IMR-90 (cell line): ENCODE measurements at regions not wholly inside any gene's neighbourhood (a gene's known extent, or its start where the extent isn't known, plus 50 kb on each side); places are given as distances from the start of the nearest gene placed in this dataset.

Experiments
- ATAC-seq: fragments of 200-7000 bp; cut with Tn5 transposase; 2 replicates; pipeline ENCODE4 v1.9.1; 2020; ENCODE audit warnings: low read depth, mild to moderate bottlenecking, moderate library complexity
- BruUV-seq: library from RNA; stranded (reverse); fragments of 400-500 nt; replicated peaks from 2 replicates; lab custom pipeline; 2021; lab: Mats Ljungman, UMichigan
- CTCF ChIA-PET: fragments of 300-600 bp; formaldehyde crosslinking; extraction: SDS; loops from one replicate; lab custom pipeline; 2021; ENCODE audit warnings: antibody characterized with exemption; lab: Yijun Ruan, JAX
- POLR2A ChIA-PET: fragments of 300-600 bp; sonication (Branson Sonifier 250); formaldehyde crosslinking; loops from one replicate; lab custom pipeline; 2022; ENCODE audit warnings: antibody characterized with exemption; ENCODE audit not compliant: unreplicated experiment; lab: Charles Lee
- DNase-seq: peaks from one replicate; pipeline ENCODE4 v3.0.0; 2013
- H2AFZ ChIP-seq: replicated peaks from 2 replicates; pipeline ENCODE3; 2013; ENCODE audit warnings: low read length, mild to moderate bottlenecking; ENCODE audit not compliant: poor library complexity
- H2AK5ac ChIP-seq: 2 replicates; pipeline ENCODE4 v1.6.1; 2013; ENCODE audit warnings: low read depth, low read length, inconsistent platforms
- H2AK9ac ChIP-seq: replicated peaks from 2 replicates; pipeline ENCODE3; 2013; ENCODE audit warnings: mild to moderate bottlenecking, low read depth, low read length, moderate library complexity; ENCODE audit not compliant: poor library complexity
- H2BK120ac ChIP-seq: 2 replicates; pipeline ENCODE4 v1.6.1; 2013; ENCODE audit warnings: low read depth, low read length, inconsistent platforms
- H2BK15ac ChIP-seq: 3 replicates; pipeline ENCODE4 v1.6.1; 2013; ENCODE audit warnings: low read depth, low read length, inconsistent platforms
- H2BK20ac ChIP-seq: 2 replicates; pipeline ENCODE4 v1.6.1; 2013; ENCODE audit warnings: low read depth, mild to moderate bottlenecking, inconsistent platforms, low read length, moderate library complexity
- H2BK5ac ChIP-seq: 2 replicates; pipeline ENCODE4 v1.6.1; 2013; ENCODE audit warnings: mild to moderate bottlenecking, low read depth, low read length, inconsistent platforms; ENCODE audit not compliant: poor library complexity, severe bottlenecking
- H3K14ac ChIP-seq: replicated peaks from 2 replicates; pipeline ENCODE4 v1.6.1; 2013; ENCODE audit warnings: low read depth, low read length, inconsistent platforms
- H3K18ac ChIP-seq: 2 replicates; pipeline ENCODE4 v1.6.1; 2013; ENCODE audit warnings: low read depth, low read length, control low read depth
- H3K23ac ChIP-seq: 2 replicates; pipeline ENCODE4 v1.6.1; 2013; ENCODE audit warnings: low read depth, low read length, inconsistent platforms
- H3K27ac ChIP-seq: 2 replicates; pipeline ENCODE4 v1.5.1; 2013; ENCODE audit warnings: mild to moderate bottlenecking, control low read depth, low read length; ENCODE audit not compliant: insufficient read depth
- H3K27me3 ChIP-seq: 2 replicates; pipeline ENCODE4 v1.6.1; 2013; ENCODE audit warnings: low read length; ENCODE audit not compliant: control insufficient read depth, insufficient read depth
- H3K36me3 ChIP-seq: 2 replicates; pipeline ENCODE4 v1.6.1; 2013; ENCODE audit warnings: low read length, mixed read lengths; ENCODE audit not compliant: control insufficient read depth, insufficient read depth
- H3K4ac ChIP-seq: 2 replicates; pipeline ENCODE4 v1.6.1; 2013; ENCODE audit warnings: low read depth, low read length, inconsistent platforms
- H3K4me1 ChIP-seq: 2 replicates; pipeline ENCODE4 v1.6.1; 2013; ENCODE audit warnings: low read length, mixed read lengths; ENCODE audit not compliant: control insufficient read depth, insufficient read depth
- H3K4me2 ChIP-seq: 2 replicates; pipeline ENCODE4 v1.6.1; 2013; ENCODE audit warnings: low read depth, mild to moderate bottlenecking, control low read depth, low read length, moderate library complexity
- H3K4me3 ChIP-seq: 2 replicates; pipeline ENCODE4 v1.5.1; 2013; ENCODE audit warnings: low read depth, mild to moderate bottlenecking, control low read depth, low read length, moderate library complexity; ENCODE audit not compliant: insufficient read depth
- H3K56ac ChIP-seq: 2 replicates; pipeline ENCODE4 v1.6.1; 2013; ENCODE audit warnings: low read length, inconsistent platforms; ENCODE audit not compliant: insufficient read depth; ENCODE audit errors: extremely low read depth
- H3K79me1 ChIP-seq, 2 experiments: 2 replicates each; pipeline ENCODE4 v1.6.1; 2013; ENCODE audit warnings: low read length in 2 of 2, inconsistent platforms in 1 of 2, low read depth in 1 of 2
- H3K9ac ChIP-seq: 2 replicates; pipeline ENCODE4 v1.6.1; 2013; ENCODE audit warnings: low read depth, low read length, control low read depth
- H3K9me1 ChIP-seq: 2 replicates; pipeline ENCODE4 v1.6.1; 2013; ENCODE audit warnings: low read length, inconsistent platforms; ENCODE audit not compliant: insufficient read depth
- H3K9me3 ChIP-seq: 2 replicates; pipeline ENCODE4 v1.6.1; 2013; ENCODE audit warnings: low read length; ENCODE audit not compliant: control insufficient read depth, insufficient read depth
- H4K20me1 ChIP-seq: 2 replicates; pipeline ENCODE4 v1.6.1; 2013; ENCODE audit warnings: low read length, inconsistent platforms; ENCODE audit not compliant: insufficient read depth
- H4K5ac ChIP-seq: 2 replicates; pipeline ENCODE4 v1.6.1; 2013; ENCODE audit warnings: mild to moderate bottlenecking, low read depth, low read length, control low read depth
- H4K8ac ChIP-seq, 2 experiments: 2 replicates each; pipeline ENCODE4 v1.6.1; 2013; ENCODE audit warnings: low read depth in 2 of 2, low read length in 2 of 2, control low read depth in 1 of 2, inconsistent platforms in 1 of 2
- H4K91ac ChIP-seq: 2 replicates; pipeline ENCODE4 v1.6.1; 2013; ENCODE audit warnings: low read depth, low read length, inconsistent platforms; ENCODE audit not compliant: insufficient read depth
- BHLHE40 ChIP-seq: fragments of 150-350 bp; IDR thresholded peaks from 2 replicates; pipeline ENCODE4 v1.6.1; 2016; ENCODE audit warnings: mild to moderate bottlenecking, low read depth, low read length
- CEBPB ChIP-seq: IDR thresholded peaks from 2 replicates; pipeline ENCODE4 v1.6.1; 2012; ENCODE audit warnings: low read depth, low read length, improper control_type of control experiment
- CHD1 ChIP-seq: IDR thresholded peaks from 2 replicates; pipeline ENCODE4 v1.6.1; 2012; ENCODE audit warnings: low read depth, low read length, improper control_type of control experiment
- FOS ChIP-seq: fragments of 150-350 bp; IDR thresholded peaks from 2 replicates; pipeline ENCODE4 v1.6.1; 2016; ENCODE audit warnings: low read depth, low read length
- MAFK ChIP-seq: IDR thresholded peaks from 2 replicates; pipeline ENCODE4 v1.6.1; 2012; ENCODE audit warnings: low read depth, low read length, improper control_type of control experiment
- MAZ ChIP-seq: IDR thresholded peaks from 2 replicates; pipeline ENCODE4 v1.6.1; 2012; ENCODE audit warnings: low read depth, mild to moderate bottlenecking, low read length, improper control_type of control experiment, moderate library complexity, borderline replicate concordance
- NFE2L2 ChIP-seq: fragments of 150-350 bp; IDR thresholded peaks from 2 replicates; pipeline ENCODE4 v1.6.1; 2016; ENCODE audit warnings: low read depth, mild to moderate bottlenecking, low read length
- POLR2A ChIP-seq: IDR thresholded peaks from 2 replicates; pipeline ENCODE4 v1.6.1; 2012; ENCODE audit warnings: mild to moderate bottlenecking, low read depth, low read length
- RAD21 ChIP-seq: IDR thresholded peaks from 2 replicates; pipeline ENCODE4 v1.6.1; 2012; ENCODE audit warnings: low read length, improper control_type of control experiment
- RCOR1 ChIP-seq: IDR thresholded peaks from 2 replicates; pipeline ENCODE4 v1.6.1; 2012; ENCODE audit warnings: mild to moderate bottlenecking, low read length, improper control_type of control experiment; ENCODE audit not compliant: insufficient replicate concordance
- RFX5 ChIP-seq: IDR thresholded peaks from 2 replicates; pipeline ENCODE4 v1.8.0; 2012; ENCODE audit warnings: low read depth, mild to moderate bottlenecking, low read length, moderate library complexity
- SMC3 ChIP-seq: fragments of 150-350 bp; IDR thresholded peaks from 2 replicates; pipeline ENCODE4 v1.6.1; 2016; ENCODE audit warnings: low read depth, mild to moderate bottlenecking, antibody characterized with exemption, low read length, moderate library complexity
- WGBS, 2 experiments: methylation state at CpG; one replicate each; pipeline versions ENCODE4 v1.1.5 to v1.1.7; 2013; ENCODE audit warnings: missing lambda C conversion rate in 2 of 2; ENCODE audit not compliant: insufficient read length in 1 of 2; ENCODE audit errors: extremely low coverage in 2 of 2; 5-methylcytosine and 5-hydroxymethylcytosine counted together
- dilution Hi-C: fragments of 300-500 bp; cut with HindIII; formaldehyde crosslinking; loops from one replicate; pipeline ENCODE4 v1.14.3; 2018; ENCODE audit warnings: low sequenced_read_pairs; ENCODE audit not compliant: unreplicated experiment
- in situ Hi-C: fragments of 300-500 bp; cut with MboI; formaldehyde crosslinking; loops from 3 replicates; pipeline ENCODE4 v1.14.3; 2019; ENCODE audit warnings: low sequenced_read_pairs, inconsistent platforms, mixed read lengths
- intact Hi-C: fragments of 100-400 bp; cut with micrococcal nuclease; formaldehyde crosslinking; loops from 2 replicates; pipeline ENCODE4 v1.10.0; 2022
- TF ChIP-seq, protein P1 (sequence below): fragments of 150-350 bp; IDR thresholded peaks from 2 replicates; pipeline ENCODE4 v1.6.1; 2016; ENCODE audit warnings: low read depth, mild to moderate bottlenecking, low read length, moderate library complexity, borderline replicate concordance
- TF ChIP-seq, protein P2 (sequence below): conservative IDR thresholded peaks from 2 replicates; pipeline ENCODE4 v1.5.1; 2012; ENCODE audit warnings: mild to moderate bottlenecking, low read depth, low read length, improper control_type of control experiment
- TF ChIP-seq, protein P3 (sequence below): fragments of 150-350 bp; IDR thresholded peaks from 2 replicates; pipeline ENCODE4 v1.6.1; 2017; ENCODE audit warnings: mild to moderate bottlenecking, antibody characterized with exemption, low read length, low read depth

DNA sequence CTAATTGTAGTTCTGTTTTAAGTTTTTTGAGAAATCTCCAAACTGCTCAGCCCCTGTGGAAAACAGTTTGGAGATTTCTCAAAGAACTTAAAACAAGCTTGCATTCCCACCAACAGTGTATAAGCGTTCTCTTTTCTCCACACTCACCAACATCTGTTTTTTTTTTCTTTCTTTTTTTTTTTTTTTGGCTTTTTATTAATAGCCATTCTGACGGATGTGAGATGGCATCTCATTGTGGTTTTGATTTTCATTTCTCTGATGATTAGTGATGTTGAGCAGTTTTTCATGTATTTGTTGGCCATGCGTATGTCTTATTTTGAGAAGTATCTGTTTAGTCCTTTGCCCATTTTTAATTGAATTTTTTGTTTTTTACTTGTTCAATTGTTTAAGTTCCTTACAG lies 73.1 kb upstream of the COL8A1 start:
- no peak for ATAC-seq
- no peak overlapping the region for H2BK20ac ChIP-seq
- no peak overlapping the region for H3K4me3 ChIP-seq
- no peak overlapping the region for H3K56ac ChIP-seq
- H3K4me1 ChIP-seq, result peaks cover 5% of the 10 kb centered on the region; the same call in 1 of the 2 replicates
- H2AFZ ChIP-seq, result no peak overlapping the region
- H3K4me2 ChIP-seq, result no peak overlapping the region
- no peak overlapping the region for H2AK9ac ChIP-seq
- H3K23ac ChIP-seq, result no peak overlapping the region
- no peak overlapping the region for H4K91ac ChIP-seq
- BruUV-seq, result no TSS peak
- no peak overlapping the region for H4K5ac ChIP-seq
- ChIA-PET POLR2A (no interaction called here), CTCF (interaction anchor here (0.6 kb wide), 1 partner anchor 45 kb away, joined by 4 read pairs; no protein-coding TSS in a partner anchor)
- in situ Hi-C loops, result no loop called here
- H4K8ac ChIP-seq, result no peak overlapping the region
- no peak overlapping the region for H3K14ac ChIP-seq
- no peak overlapping the region for H2BK5ac ChIP-seq
- no peak overlapping the region for H2BK15ac ChIP-seq
- H3K18ac ChIP-seq, result no peak overlapping the region
- no peaks in the 10 kb centered on the region for H3K9me3 ChIP-seq
- no peak overlapping the region for H3K9ac ChIP-seq
- H2BK120ac ChIP-seq, result no peak overlapping the region
- DNase-seq, result no peak
- intact Hi-C loops, result no loop called here
- no CpG with 5 or more reads among the region's 3 CpGs for WGBS, 2 experiments
- dilution Hi-C loops, result no loop called here
- no peak overlapping the region for H3K27ac ChIP-seq
- TF ChIP-seq NFE2L2, result no peak
- no peak for TF ChIP-seq RAD21
- TF ChIP-seq POLR2A, result no peak
- TF ChIP-seq, protein P1, sequence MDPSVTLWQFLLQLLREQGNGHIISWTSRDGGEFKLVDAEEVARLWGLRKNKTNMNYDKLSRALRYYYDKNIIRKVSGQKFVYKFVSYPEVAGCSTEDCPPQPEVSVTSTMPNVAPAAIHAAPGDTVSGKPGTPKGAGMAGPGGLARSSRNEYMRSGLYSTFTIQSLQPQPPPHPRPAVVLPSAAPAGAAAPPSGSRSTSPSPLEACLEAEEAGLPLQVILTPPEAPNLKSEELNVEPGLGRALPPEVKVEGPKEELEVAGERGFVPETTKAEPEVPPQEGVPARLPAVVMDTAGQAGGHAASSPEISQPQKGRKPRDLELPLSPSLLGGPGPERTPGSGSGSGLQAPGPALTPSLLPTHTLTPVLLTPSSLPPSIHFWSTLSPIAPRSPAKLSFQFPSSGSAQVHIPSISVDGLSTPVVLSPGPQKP, result no peak
- TF ChIP-seq, protein P2, sequence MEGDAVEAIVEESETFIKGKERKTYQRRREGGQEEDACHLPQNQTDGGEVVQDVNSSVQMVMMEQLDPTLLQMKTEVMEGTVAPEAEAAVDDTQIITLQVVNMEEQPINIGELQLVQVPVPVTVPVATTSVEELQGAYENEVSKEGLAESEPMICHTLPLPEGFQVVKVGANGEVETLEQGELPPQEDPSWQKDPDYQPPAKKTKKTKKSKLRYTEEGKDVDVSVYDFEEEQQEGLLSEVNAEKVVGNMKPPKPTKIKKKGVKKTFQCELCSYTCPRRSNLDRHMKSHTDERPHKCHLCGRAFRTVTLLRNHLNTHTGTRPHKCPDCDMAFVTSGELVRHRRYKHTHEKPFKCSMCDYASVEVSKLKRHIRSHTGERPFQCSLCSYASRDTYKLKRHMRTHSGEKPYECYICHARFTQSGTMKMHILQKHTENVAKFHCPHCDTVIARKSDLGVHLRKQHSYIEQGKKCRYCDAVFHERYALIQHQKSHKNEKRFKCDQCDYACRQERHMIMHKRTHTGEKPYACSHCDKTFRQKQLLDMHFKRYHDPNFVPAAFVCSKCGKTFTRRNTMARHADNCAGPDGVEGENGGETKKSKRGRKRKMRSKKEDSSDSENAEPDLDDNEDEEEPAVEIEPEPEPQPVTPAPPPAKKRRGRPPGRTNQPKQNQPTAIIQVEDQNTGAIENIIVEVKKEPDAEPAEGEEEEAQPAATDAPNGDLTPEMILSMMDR, result no peak
- no peak for TF ChIP-seq MAZ
- TF ChIP-seq RCOR1, result no peak
- TF ChIP-seq, protein P3, sequence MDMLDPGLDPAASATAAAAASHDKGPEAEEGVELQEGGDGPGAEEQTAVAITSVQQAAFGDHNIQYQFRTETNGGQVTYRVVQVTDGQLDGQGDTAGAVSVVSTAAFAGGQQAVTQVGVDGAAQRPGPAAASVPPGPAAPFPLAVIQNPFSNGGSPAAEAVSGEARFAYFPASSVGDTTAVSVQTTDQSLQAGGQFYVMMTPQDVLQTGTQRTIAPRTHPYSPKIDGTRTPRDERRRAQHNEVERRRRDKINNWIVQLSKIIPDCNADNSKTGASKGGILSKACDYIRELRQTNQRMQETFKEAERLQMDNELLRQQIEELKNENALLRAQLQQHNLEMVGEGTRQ, result no peak
- TF ChIP-seq CEBPB, result no peak
- no peak for TF ChIP-seq FOS
- TF ChIP-seq RFX5, result no peak
- TF ChIP-seq MAFK, result no peak
- TF ChIP-seq CHD1, result no peak
- TF ChIP-seq BHLHE40, result no peak
- TF ChIP-seq SMC3, result no peak
- no peaks in the 10 kb centered on the region for H3K79me1 ChIP-seq
- H4K20me1 ChIP-seq, result no peaks in the 10 kb centered on the region
- H3K36me3 ChIP-seq, result no peaks in the 10 kb centered on the region
- no peak overlapping the region for H2AK5ac ChIP-seq
- no peaks in the 10 kb centered on the region for H3K9me1 ChIP-seq
- no peak overlapping the region for H3K4ac ChIP-seq
- no peaks in the 10 kb centered on the region for H3K27me3 ChIP-seq
